Testis (tissue), 2 donors: ENCODE measurements at regions not wholly inside any gene's neighbourhood (a gene's known extent, or its start where the extent isn't known, plus 50 kb on each side); places are given as distances from the start of the nearest gene placed in this dataset.

Experiments
- POLR2A ChIP-seq: fragments of 450-650 bp; IDR thresholded peaks from one replicate; pipeline ENCODE4 v1.6.1; 2017; ENCODE audit warnings: antibody characterized with exemption, mild to moderate bottlenecking, moderate library complexity
- TF ChIP-seq, protein P1 (sequence below), 3 experiments: fragments of 450-650 bp in 2 of 3; fragments of 200-600 bp in 1 of 3; sonication (generic) in 1 of 3; IDR thresholded peaks; one replicate each; pipeline ENCODE4 v1.5.1; 2016 to 2019; ENCODE audit warnings: antibody characterized with exemption in 3 of 3, mild to moderate bottlenecking in 2 of 3, moderate library complexity in 1 of 3

DNA sequence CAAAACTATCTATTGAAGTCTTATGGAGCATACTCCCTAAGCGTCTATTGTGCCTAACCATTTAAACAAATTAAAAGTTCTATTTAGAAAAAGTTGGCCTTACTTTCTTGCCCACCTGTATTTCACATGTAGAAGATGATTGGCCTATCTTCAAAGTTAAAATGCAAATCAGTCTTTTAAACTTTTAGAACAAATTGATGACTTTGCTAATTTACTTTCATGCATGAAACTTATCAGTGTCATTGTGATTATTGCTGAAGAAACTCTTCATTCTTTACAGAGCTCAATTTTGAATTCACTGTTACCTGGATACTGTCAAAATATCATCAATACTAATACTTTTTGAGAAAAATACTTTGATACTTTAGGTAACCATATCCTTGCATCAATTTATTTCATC, 216.1 kb downstream of the COX7C start:
- TF ChIP-seq, protein P1, sequence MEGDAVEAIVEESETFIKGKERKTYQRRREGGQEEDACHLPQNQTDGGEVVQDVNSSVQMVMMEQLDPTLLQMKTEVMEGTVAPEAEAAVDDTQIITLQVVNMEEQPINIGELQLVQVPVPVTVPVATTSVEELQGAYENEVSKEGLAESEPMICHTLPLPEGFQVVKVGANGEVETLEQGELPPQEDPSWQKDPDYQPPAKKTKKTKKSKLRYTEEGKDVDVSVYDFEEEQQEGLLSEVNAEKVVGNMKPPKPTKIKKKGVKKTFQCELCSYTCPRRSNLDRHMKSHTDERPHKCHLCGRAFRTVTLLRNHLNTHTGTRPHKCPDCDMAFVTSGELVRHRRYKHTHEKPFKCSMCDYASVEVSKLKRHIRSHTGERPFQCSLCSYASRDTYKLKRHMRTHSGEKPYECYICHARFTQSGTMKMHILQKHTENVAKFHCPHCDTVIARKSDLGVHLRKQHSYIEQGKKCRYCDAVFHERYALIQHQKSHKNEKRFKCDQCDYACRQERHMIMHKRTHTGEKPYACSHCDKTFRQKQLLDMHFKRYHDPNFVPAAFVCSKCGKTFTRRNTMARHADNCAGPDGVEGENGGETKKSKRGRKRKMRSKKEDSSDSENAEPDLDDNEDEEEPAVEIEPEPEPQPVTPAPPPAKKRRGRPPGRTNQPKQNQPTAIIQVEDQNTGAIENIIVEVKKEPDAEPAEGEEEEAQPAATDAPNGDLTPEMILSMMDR (IDR thresholded peaks at IDR 0.05): no peak
- TF ChIP-seq POLR2A: no peak
